GM11168 (cell line): ENCODE measurements at regions not wholly inside any gene's neighbourhood (a gene's known extent, or its start where the extent isn't known, plus 50 kb on each side); places are given as distances from the start of the nearest gene placed in this dataset.
"Not testable (repeated sequence)": the region's sequence is repeated elsewhere in the genome, so short reads cannot be mapped to it uniquely, and the experiment has no call there.

Experiments
- in situ Hi-C: fragments of 300-500 bp; cut with MboI; formaldehyde crosslinking; loops from one replicate; pipeline ENCODE4 v1.12.0; 2022; ENCODE audit warnings: low sequenced_read_pairs; ENCODE audit not compliant: unreplicated experiment

GRCh38 chr1:233722212-233722979, 108.5 kb downstream of the KCNK1 start:
- in situ Hi-C loops = no loop called here

DNA sequence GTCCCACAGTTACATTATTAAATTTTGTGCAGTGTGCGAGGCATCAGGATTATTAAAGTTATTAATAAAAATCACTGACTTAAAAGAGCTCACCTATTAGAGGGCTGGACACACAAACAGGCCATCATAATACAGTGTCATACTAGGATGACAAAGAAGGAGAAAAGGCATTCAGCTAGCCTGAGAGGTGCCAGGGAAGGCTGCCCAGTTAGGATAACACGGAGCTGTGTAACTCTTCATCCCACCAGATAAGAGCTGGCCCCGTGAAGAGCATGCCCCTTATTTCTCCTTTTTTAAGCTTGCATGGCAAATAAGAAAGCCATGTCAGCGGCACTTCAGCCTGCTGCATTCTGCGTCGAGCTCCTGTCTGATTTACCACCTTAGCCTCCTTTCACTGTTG, 109.5 kb downstream of the KCNK1 start:
- in situ Hi-C loops = no loop called here

GRCh38 chr1:233724131-233724631, 110.3 kb downstream of the KCNK1 start:
- in situ Hi-C loops = not testable (repeated sequence)

DNA sequence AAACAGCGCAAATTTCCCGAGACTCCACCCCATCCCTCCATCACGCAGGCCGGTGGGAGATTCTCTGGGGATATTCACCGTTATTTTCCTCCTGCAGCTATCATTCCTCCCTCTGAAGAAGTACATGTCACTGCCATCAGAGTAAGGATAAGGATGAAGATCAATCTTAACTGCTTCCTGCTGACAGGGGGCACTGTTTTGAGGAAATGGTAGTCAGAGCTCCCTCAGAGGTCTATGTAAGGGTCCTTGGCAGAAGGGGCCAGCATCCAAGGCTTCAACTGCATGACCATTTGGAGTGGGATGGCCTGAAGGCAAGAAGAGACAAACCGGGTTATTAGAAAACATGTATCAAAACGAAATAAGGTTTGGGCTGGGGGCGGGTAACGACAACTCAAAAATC, 111.5 kb downstream of the KCNK1 start:
- in situ Hi-C loops = no loop called here

- in situ Hi-C loops = no loop called here
These were observed 114.8 kb downstream of the KCNK1 start for GRCh38 chr1:233728721-233729120.

- in situ Hi-C loops = no loop called here
These were observed 116.5 kb downstream of the KCNK1 start for GRCh38 chr1:233730380-233730779.

- in situ Hi-C loops = no loop called here
These were observed 116.9 kb downstream of the KCNK1 start for GRCh38 chr1:233730809-233731208.

DNA sequence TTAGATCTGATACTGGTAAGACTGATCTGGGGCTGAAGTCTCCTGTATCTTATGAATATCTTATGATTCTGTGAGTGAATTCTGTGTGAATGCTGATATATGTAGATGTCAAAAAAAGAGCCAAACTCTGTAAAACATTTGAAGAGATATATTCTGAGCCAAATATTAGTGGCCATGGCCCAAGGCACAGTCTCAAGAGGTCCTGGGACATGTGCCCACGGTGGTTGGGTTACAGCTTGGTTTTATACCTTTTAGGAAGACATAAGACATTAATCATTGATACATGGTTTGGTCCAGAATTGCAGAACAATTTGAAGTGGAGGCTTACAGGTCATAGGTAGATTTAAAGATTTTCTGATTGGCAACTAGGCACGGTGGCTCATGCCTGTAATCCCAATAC, 118.3 kb downstream of the KCNK1 start:
- in situ Hi-C loops = no loop called here

DNA sequence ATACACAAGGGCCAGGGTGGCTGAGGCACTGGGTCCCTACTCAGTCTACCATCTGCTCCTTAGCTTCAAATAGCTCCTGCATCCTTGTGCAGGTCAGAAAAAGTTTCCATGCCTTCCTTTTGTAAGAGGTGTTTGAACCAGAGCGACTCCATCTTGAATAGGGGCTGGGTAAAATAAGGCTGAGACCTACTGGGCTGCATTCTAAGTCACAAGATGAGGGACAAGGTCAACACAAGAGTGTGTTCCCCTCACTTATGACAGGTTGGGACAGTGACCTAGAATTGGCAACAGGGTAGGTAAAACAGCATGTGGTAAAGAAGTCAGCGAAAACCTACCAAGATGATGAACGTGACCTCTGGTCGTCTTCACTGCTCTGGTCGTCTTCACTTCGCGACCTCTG, 120.5 kb downstream of the KCNK1 start:
- in situ Hi-C loops = no loop called here

DNA sequence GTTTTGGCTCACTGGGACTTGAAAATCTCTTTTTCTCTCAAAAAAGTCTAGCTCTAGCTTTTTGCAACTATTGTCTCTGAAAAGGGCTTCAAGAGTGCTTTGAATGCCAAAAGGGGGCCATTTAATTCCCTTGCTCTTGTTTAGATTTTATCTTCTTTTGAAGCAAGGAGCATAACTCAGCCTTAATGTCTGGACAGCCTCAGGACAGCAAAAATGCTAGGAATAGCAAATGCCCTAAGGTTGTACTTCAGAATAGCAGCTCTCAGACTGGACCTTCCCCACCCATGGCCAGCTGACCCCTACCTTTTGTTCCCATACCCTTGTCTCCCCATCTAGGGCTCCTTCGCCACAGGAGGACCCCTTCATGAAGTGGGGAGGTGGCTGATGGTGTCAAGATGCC, 121.4 kb downstream of the KCNK1 start:
- in situ Hi-C loops = no loop called here

DNA sequence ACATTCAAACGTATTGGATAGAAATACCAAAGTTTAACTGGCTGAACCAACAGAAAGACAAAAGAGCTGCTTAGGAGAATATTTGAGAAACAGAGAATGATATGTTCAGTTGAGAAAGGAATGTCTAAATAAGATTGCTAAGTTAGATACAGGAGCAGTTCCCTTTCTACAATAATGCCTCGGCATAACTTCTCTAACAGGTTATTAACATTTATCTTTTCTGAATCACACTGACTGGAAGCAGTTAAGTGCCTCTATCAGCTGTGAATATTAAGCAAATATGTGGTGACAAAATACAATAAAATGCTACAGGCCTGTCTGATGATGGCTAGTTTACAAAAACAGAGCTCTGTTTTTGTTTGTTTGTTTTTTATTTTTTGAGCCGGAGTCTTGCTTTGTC, 121.9 kb downstream of the KCNK1 start:
- in situ Hi-C loops = no loop called here

DNA sequence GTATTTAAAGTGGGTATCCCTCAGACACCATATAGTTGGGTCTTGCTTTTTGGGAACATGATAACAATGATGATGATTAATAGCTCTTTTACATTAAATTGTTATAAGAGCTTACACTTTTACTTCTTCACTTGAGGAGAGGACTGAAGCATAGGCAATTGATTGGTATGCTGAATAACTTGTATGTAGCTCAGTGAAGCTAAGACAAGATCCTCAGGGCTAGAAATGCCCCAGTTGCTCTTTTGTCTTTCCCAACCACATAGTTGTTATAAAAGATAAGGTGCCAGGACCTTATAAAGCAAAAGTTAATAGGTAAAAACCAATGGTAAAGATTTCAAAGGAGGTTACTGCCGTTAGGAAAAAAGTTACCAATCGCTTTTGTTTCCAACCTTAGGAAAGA, 123.4 kb downstream of the KCNK1 start:
- in situ Hi-C loops = no loop called here

DNA sequence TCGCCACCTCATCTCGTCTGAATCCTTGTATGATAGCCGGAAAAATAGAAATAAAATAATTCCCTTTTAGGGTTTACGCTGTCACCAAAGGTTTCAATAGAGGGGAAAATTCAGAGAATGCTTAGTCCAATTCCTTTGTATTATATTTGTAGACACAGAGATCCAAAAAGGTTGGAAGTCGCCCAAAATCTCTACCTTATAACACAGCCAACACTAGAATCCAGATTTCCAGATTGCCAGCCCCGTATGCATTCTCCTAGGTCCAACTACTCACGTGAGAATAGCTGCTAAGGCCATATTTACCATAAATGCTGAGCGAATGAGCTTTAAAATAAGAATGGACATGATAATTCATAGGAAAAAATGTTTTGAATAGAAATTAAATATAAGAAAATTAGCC, 124.5 kb downstream of the KCNK1 start:
- in situ Hi-C loops = no loop called here

GRCh38 chr1:233738850-233739249, 124.9 kb downstream of the KCNK1 start:
- in situ Hi-C loops = no loop called here

DNA sequence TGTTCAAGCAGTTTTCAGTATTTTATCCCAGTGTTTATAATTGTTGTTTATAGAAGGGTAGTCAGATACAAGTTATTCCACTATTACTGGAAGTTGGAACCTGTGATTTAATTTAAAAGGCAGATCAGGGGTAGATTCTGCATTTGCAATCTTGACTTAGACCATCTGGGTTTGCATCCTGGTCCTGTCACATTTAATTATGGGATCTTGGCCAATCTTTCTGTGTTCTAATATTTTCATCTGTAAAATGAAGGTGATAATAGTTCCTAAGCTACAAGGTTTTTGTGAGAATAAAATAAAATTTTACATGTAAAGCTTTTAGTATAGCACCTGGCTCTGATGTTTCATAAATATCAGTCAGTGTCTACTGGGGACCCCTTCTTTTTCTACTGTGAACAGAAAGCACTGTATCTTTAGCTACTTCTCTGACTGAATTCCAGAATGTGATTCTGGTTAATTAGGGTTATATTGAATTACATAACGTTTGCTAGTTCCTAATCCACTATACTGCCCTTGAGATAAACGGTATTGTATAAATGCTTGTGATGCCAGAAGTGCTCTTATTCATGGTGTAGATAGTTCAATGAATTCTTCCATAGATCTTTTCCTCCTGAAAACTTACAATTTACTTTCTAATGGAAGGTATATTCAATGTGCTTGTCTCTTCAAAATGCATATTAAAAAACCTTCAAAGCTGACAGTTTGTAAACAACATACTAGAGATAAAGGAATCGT, 131.0 kb downstream of the KCNK1 start:
- in situ Hi-C loops = no loop called here

GRCh38 chr1:233750139-233750538, 136.2 kb downstream of the KCNK1 start:
- in situ Hi-C loops = no loop called here

DNA sequence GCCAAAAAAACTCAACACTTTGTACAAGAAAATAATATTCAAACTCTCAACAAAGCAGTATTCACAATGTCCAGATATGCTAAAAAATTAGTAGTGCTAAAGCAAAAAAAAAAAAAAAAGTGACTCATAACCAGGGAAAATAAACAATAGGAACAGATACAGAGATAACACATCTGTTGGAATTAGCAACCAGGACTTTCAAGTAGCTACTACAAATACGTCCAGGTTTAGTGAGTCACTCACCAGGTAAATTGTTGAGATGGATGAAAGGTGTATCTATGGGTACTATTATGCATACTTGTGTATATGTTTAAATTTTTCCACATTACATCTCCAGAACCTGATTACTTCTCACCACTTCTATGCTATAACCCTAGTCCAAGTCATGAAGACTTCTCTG, 144.8 kb upstream of the SLC35F3 start:
- in situ Hi-C loops = no loop called here

GRCh38 chr1:233764304-233764703, 140.2 kb upstream of the SLC35F3 start:
- in situ Hi-C loops = not testable (repeated sequence)

DNA sequence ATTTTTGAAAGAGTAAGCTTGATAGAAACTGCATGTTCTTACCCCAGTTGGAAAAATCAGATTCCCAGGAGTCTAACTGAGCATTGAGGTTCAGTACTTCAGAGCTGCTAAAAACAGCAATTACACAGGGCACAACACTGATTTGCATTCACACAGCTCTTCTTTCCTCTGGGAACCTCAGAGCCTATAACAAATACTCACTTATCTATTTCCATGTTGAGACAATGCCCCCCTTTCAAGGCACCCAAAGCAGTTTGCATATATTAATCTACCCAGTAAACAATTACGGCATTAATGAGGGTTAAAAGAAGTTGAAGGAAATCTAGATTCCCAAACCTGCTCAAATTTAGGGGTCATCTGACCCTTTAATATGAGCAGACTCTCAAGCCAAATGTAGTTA, 126.9 kb upstream of the SLC35F3 start:
- in situ Hi-C loops = no loop called here

DNA sequence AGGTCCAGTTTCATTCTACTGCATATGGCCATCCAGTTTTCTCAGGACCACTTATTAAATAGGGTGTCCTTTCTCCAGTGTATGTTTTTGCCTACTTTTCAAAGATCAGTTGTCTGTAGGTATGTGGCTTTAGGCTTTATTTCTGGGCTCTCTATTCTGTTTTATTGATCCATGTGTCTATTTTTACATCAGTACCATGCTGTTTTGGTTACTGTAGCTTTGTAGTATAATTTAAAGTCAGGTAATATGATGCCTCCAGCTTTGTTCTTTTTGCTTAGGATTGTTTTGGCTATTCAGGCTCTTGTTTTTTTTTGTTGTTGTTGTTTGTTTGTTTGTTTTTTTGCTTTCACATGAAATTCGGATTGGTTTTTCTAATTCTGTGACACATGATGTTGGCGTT, 124.4 kb upstream of the SLC35F3 start:
- in situ Hi-C loops = no loop called here

- in situ Hi-C loops = no loop called here
These were observed 121.4 kb upstream of the SLC35F3 start for GRCh38 chr1:233782937-233783586.
